ENCODE measurements at regions not wholly inside any gene's neighbourhood (a gene's known extent, or its start where the extent isn't known, plus 50 kb on each side); places are given as distances from the start of the nearest gene placed in this dataset.

GRCh38 chr9:82161876-82162275 lies 173.3 kb downstream of the SPATA31D1 start:
- Histone ChIP-seq H3K9me3 (no peaks in the 10 kb centered on the region), H3K36me3 (ENCODE audit: insufficient read depth in 1 of 2, low read depth in 1 of 2) (no peaks in the 10 kb centered on the region), H3K27ac (no peak overlapping the region), H3K4me3 (no peak overlapping the region), H3K27me3 (ENCODE audit: insufficient read depth in 3 of 3, low read length in 2 of 3) (no peaks in the 10 kb centered on the region), H3K4me1 (no peaks in the 10 kb centered on the region)
- intact Hi-C loops (cut with DNase I): no loop called here
- WGBS, 3 donors: 86 to 91% (median 90%) methylated on average over 3 of the region's 3 CpGs
- ATAC-seq: no peak
- no peak for TF ChIP-seq CTCF (IDR thresholded peaks at IDR 0.05)
- no peak for DNase-seq

GRCh38 chr9:82164159-82164558 lies 175.6 kb downstream of the SPATA31D1 start:
- Histone ChIP-seq H3K27me3 (ENCODE audit: insufficient read depth in 3 of 3, low read length in 2 of 3) (no peaks in the 10 kb centered on the region), H3K4me3 (no peak overlapping the region), H3K9me3 (no peaks in the 10 kb centered on the region), H3K36me3 (ENCODE audit: insufficient read depth in 1 of 2, low read depth in 1 of 2) (no peaks in the 10 kb centered on the region), H3K4me1 (no peaks in the 10 kb centered on the region), H3K27ac (no peak overlapping the region)
- intact Hi-C loops (cut with DNase I): no loop called here
- 92 to 96% (median 95%) methylated on average over 2 of the region's 2 CpGs for WGBS, 3 donors
- no peak for TF ChIP-seq CTCF (IDR thresholded peaks at IDR 0.05)
- DNase-seq (no peak), ATAC-seq (no peak)

- Histone ChIP-seq H3K27ac (no peak overlapping the region), H3K4me1 (no peaks in the 10 kb centered on the region), H3K27me3 (ENCODE audit: insufficient read depth in 3 of 3, low read length in 2 of 3) (no peaks in the 10 kb centered on the region), H3K4me3 (no peak overlapping the region), H3K9me3 (no peaks in the 10 kb centered on the region), H3K36me3 (ENCODE audit: insufficient read depth in 1 of 2, low read depth in 1 of 2) (no peaks in the 10 kb centered on the region)
- ATAC-seq (no peak), DNase-seq (no peak)
- no peak for TF ChIP-seq CTCF (IDR thresholded peaks at IDR 0.05)
- 72 to 77% (median 74%) methylated on average over 4 of the region's 4 CpGs for WGBS, 3 donors
- intact Hi-C loops (cut with DNase I): no loop called here
These were observed 178.7 kb downstream of the SPATA31D1 start for GRCh38 chr9:82167296-82167695.

- Histone ChIP-seq H3K4me3 (no peak overlapping the region), H3K9me3 (no peaks in the 10 kb centered on the region), H3K27ac (no peak overlapping the region), H3K4me1 (no peaks in the 10 kb centered on the region), H3K36me3 (ENCODE audit: insufficient read depth in 1 of 2, low read depth in 1 of 2) (no peaks in the 10 kb centered on the region), H3K27me3 (ENCODE audit: insufficient read depth in 3 of 3, low read length in 2 of 3) (no peaks in the 10 kb centered on the region)
- intact Hi-C loops (cut with DNase I): no loop called here
- ATAC-seq (peak in 2 of 4 donors; percentile 46 to 55), DNase-seq (no peak)
- WGBS, 3 donors: 79 to 90% (median 86%) methylated on average over 3 of the region's 3 CpGs
- no peak for TF ChIP-seq CTCF (IDR thresholded peaks at IDR 0.05)
These were observed 180.0 kb downstream of the SPATA31D1 start for GRCh38 chr9:82168585-82168984.

- Histone ChIP-seq H3K27me3 (ENCODE audit: insufficient read depth in 3 of 3, low read length in 2 of 3) (no peaks in the 10 kb centered on the region), H3K9me3 (no peaks in the 10 kb centered on the region), H3K4me3 (no peak overlapping the region), H3K4me1 (no peaks in the 10 kb centered on the region), H3K27ac (no peak overlapping the region), H3K36me3 (ENCODE audit: insufficient read depth in 1 of 2, low read depth in 1 of 2) (no peaks in the 10 kb centered on the region)
- intact Hi-C loops (cut with DNase I): no loop called here
- DNase-seq (no peak), ATAC-seq (no peak)
- WGBS, 3 donors: 49 to 54% (median 52%) methylated on average over 3 of the region's 3 CpGs
- no peak for TF ChIP-seq CTCF (IDR thresholded peaks at IDR 0.05)
These were observed 182.3 kb downstream of the SPATA31D1 start for GRCh38 chr9:82170866-82171265.

Data from psoas muscle (tissue), 7 donors.